Thyroid gland (tissue), 4 donors: ENCODE measurements at regions not wholly inside any gene's neighbourhood (a gene's known extent, or its start where the extent isn't known, plus 50 kb on each side); places are given as distances from the start of the nearest gene placed in this dataset.

Source experiments
- CTCF ChIP-seq, 6 experiments: fragments of 200-600 bp in 3 of 6; fragments of 450-650 bp in 3 of 6; sonication (generic) in 3 of 6; IDR thresholded peaks; one replicate each; pipeline ENCODE4 v1.5.1; 2016 to 2019; ENCODE audit warnings: antibody characterized with exemption in 6 of 6, mild to moderate bottlenecking in 2 of 6, inconsistent platforms in 1 of 6, moderate library complexity in 1 of 6
- POLR2A ChIP-seq, 2 donors: fragments of 450-650 bp; IDR thresholded peaks; one replicate each; pipeline ENCODE4 v1.6.1; 2017; ENCODE audit warnings: antibody characterized with exemption in 2 of 2, mild to moderate bottlenecking in 2 of 2, moderate library complexity in 1 of 2

GRCh38 chr6:5923840-5924239 lies 82.9 kb downstream of the NRN1 start:
- TF ChIP-seq CTCF (IDR thresholded peaks at IDR 0.05) (no peak), POLR2A (IDR thresholded peaks at IDR 0.05) (no peak)
